GM18861 (cell line): ENCODE measurements at regions not wholly inside any gene's neighbourhood (a gene's known extent, or its start where the extent isn't known, plus 50 kb on each side); places are given as distances from the start of the nearest gene placed in this dataset.
A peak's percentile ranks its signal among the peaks of the same experiment; 100 is the strongest.

Experiments used
- ATAC-seq: cut with Tn5 transposase; IDR thresholded peaks from one replicate; pipeline ENCODE4 v1.9.1; 2021; ENCODE audit not compliant: unreplicated experiment

DNA sequence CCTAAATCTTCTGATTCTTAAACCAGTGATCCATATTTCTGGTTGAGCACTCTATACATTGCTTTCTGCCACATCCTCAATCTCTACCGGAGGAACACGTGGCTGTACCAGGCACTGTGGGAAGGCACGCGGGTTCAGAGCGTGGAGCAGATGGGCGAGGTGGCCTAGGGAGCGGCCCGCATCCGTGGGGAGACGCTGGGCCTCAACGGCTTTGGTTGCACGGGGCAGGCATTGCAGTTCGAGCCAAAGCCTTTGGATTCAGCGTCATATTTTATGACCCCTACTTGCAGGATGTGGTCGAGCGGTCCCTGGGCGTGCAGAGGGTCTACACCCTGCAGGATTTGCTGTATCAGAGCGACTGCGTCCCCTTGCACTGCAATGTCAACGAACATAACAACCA is 197.2 kb upstream of the RGMB start:
- ATAC-seq = no peak

DNA sequence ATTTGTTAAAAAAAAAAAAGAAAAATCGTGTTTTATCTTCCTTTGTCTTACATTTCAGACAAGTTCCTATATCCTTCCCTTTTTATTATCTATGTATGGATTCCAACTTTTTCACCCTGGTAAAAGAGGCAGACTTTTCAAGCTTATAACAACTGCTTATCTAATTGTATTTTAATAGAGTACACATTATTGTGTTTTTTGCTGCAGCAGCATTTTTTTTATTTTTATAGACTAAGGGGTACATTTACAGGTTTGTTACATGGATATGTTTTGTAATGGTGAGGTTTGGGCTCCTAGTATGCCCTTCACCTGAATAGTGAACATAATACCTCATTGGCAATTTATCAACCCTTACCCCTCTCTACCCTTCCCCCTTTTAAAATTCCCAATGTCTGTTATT is 195.0 kb upstream of the RGMB start:
- ATAC-seq = no peak

DNA sequence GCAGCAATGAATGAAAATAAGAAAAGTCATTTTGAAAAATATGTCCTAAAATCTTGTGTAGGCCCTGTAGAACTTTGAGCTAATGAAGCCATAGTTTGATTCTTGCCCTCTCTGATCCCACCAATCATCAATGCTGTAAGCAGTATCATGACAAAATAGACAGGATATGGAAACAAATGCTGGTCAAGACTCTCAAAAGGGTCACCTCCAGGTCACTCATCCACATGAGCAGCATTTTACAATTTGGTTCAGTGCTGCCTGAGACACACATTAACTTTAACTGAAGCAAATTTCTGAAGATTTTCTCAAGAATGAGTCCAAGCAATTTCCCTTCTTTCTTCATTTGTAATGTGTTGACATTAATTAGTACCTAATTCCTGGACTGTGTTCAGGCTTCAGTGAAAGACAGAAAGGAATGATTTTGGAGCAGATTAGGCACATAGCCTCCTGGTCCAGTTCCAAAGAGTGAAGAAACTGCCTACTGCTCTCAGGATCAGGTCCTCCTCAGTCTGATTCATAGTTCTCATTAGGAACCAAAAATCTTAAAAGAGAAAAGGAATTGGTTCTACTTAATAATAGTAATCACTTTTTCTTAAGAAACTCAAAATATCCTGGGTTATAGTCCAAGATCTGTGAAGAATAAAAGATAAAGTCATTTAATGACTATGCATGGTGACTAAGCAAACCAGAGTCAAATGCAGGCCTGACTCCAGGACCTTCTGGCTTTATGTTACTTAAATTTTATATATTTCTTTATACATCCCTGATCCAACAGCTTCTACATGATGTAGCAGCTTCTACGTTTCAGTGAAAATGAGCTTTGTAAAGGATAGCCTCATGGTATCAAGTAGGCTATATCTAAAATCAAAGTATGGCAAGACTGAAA is 192.1 kb upstream of the RGMB start:
- no peak for ATAC-seq

DNA sequence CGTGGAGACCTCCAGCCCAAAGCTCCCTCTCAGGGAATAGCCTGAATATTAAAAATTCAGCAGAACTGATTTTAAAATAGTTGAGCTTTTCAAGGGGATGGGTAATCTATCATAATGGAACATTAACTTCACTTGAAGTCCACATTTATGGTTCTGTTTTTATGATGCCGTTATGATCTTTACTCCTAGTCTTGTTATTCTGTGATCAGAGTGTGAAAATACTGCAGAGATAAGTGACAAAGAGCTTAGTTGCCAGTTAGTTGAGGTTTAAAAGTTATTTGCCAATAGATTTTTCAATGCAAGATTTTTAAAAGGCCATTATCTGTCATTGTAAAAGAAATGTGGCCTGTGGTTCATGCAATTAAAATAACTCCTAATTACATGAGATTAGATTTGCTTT is 189.9 kb upstream of the RGMB start:
- no peak for ATAC-seq

DNA sequence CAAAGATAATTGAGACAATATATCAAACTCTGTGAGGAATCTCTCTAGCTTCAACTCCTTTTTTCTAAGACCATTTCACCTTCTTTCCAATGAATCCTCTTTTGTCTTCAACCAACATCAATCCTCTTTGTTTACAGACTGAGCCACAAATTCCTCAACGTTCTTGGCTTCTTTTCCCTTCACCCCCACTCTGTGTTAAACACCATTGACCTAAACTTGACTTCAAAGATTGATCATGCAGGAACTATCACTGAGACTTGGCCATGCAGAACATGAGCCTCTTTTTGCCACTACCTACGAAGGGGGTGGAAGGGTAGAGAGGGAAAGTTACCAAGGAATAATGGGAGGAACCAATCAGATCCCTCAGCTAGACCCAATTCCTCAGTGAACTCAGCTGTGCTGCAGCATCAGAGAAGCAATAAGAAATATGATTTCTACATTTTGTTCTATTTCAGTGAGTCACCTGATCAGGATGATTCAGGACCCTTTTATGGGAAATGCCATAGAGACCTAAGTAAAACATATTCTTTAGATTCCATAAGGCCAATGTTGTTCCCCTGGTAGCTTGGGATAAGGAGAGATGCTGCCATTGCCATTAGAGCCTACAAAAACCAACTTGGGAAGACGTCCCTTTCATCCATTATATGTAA is 187.7 kb upstream of the RGMB start:
- no peak for ATAC-seq

DNA sequence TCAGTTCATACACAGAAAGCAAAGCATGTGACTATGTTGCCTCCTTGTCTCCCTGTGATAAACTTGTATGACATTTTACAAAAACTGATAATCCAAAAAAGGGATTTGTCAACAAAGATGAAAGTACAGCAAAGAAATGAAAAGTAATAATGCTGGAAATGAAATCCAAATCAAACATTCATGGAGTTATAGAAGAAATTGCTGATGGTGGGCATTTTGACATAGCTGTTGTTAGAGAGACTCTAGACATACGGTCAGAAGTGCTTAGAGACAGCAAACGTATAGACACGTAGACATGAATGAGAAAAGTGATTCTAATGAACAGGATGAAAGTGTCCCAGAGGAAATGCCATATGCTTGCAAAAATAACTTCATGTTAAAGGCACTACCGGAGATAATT is 186.9 kb upstream of the RGMB start:
- no peak for ATAC-seq

DNA sequence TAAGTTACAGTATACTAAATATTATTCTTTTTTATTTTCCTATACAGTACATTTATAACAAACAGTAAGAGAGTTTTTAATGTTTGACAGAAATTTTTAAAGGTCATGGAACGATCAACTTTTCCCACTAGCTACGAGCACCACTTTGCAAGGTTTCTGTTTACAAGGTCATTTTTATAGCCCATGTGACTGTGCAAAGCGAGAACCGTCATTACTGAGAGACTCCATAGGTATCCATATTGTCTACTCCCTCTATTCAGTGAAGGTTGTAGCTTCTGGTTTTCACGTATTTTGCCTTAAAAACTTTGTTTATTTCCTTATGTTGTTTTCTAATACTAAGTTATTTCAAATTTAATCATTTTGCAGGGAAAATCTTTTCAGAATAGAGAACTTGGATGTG is 186.3 kb upstream of the RGMB start:
- no peak for ATAC-seq

DNA sequence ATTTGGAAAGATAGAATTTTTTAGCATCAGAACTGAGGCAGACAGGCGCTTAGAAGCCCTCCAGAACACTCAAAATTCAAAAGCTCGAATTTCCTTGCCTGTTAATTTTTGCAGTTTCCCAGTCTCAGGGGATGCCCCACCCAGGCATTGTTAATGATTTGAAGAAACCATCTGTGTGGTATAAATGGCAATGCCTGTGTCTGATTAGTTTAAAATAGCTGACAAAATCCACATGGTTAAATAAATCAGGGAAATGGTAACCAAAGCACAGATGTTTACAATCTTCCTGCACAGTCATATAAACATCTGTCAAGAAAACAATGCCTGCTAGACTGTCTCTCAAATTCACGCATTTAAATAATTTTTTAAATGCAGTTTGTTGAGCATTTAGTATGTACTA is 185.2 kb upstream of the RGMB start:
- ATAC-seq = no peak

DNA sequence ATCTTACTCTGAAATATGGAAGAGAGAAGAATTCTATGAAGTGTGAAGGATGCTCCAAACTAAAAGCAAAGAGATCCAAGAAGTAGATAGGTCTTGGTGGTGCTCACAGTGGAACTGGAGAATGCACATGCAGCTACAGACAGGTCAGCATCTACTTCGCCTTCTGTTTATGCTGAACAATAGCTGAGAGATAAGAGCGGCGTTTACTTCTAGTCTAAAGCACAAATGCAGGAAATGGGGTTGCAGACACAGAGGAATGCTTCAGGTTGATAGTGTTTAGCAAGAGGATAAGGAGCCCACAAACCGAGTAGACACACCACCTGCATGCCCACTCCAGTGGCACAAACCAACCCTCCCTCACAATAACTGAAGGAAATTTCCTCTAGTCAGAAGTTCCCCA is 180.0 kb upstream of the RGMB start:
- ATAC-seq = no peak

DNA sequence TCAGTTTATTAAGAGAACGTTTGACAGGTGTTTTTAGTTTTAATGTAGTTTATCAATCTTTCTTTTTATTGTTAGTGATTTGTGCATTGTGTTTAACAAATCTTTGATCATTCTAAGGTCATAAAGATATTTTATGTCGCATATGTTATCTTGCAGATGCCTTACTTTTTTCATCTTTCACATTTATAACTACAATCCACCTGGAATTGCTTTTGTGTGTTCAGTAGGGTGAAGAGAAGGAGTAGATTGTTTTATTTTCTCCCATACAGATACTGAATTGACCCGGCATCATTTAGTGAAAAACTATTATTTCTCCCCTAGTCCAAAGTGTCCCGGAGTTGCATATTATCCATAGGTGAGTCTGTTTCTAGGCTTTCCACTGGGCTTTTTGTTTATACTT is 179.4 kb upstream of the RGMB start:
- no peak for ATAC-seq

DNA sequence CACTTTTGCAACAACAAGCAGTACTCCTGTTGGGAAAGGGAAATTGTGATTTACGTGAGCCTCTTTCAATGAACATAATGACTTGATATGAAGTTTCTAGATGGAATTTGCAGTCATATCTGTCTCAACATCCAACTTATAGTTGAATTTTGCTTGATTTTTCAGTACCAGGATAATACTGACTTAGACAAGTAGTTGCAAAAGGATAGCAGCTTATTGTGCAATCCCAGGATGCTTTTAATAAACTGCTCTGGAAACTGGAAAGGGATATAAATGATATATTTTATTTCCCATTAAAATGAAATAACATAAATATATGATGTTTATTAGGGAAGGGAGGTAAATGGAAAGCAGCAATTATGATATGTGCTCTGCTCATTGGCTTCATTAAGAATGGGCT is 174.4 kb upstream of the RGMB start:
- ATAC-seq = no peak

DNA sequence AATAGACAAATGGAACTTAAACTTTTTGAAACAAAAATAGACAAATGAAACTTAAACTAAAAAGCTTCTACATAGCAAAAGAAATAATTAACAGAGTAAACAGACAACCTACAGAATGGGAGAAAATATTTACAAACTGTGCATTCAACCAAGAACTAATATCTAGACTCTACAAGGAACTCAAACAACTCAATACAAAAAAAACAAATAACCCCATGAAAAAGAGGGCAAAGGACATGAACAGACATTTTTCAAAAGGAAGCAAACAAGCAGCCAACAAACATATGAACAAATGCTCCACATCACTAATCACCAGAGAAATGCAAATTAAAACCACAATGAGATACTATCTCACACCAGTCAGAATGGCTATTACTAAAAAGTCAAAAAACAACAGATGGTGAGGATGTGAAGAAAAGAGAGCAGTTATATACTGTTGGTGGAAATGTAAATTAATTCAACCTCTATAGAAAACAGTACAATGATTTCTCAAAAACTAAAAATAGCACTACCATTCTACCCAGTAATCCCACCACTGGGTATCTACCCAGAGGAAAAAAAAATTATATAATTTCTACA is 170.8 kb upstream of the RGMB start:
- ATAC-seq = peak; percentile 80

DNA sequence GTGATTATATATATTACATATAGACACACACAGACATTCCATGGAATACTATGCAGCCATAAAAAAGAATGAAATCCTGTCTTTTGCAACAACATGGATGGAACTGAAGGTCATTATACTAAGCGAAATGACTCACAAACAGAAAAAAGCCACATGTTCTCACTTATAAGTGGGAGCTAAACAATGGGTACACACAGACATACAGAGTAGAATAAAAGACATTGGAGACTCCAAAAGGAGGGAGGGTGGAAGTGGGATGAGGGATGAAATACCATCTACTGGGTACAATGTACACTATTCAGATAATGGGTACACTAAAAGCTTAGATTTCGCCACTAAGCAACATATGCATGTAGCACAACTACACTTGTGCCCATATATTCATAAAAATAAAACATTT is 170.0 kb upstream of the RGMB start:
- ATAC-seq = no peak

DNA sequence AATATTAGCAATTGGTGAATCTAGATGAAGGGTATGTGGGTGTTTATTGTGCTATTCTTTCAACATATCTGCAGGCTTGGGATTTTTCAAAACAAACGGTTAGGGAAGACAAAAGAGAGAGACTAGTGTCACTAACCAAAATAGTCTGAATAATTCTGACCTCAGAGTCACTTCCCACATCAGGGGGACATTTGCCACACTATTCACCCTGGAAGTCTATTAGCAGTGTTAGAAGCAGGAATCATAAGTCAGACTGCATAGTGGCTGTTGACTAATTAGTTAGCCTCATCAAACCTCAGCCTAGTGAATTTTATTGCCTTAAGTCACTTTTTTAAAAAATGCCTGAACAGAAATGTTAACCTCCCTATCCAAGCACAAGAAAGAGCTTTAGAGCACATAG is 169.2 kb upstream of the RGMB start:
- ATAC-seq = no peak

DNA sequence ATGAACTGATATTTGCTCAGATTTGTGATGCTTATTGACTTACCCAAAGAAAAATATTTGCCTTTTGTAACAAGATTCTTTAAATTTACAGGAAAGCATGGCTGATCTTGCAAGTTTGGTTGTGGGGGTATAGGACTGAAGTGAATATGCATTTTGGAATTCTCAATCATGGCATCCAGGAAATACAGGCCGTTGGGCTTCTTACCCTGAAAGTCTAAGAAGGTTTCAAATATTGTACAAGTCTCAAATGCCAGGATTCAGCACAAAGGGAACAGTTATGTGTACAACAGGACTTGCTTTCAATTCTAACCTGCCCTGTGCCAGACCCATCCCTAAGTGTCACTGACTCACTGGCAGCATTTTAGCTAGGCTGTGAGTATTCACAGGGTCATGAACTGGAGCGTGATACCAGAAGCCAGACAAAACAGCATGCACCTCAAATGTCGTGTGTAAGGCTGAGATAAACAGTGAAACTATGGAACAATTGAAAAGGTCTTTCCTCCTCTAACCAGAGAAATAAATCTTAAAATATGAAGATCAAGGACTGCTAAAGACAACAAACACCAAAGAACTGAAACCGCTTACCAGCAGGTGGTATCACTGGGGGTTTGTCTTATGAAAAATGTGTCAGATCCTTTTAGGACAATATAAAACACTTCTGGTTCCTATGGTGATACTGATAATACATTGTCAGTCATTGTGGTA is 168.6 kb upstream of the RGMB start:
- ATAC-seq = no peak

DNA sequence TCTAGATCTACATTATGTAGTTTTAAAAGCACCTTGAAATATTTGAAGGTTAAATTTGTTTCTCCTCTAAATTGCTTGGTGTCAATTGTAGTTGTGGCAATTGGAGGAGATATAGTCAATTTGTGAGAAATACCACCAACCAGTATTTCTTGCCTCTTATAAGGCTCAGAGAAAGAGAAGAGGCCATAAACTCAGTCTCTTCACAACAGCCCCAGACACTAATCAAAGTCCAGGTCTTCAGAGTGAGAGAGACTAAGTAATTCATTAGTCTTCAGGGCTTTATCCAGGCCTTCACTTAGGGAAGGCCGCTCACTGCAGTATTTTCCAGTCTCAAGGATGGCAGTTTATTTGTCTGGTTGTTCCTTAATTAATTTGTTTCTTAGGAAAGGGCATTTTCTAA is 168.0 kb upstream of the RGMB start:
- ATAC-seq = no peak

DNA sequence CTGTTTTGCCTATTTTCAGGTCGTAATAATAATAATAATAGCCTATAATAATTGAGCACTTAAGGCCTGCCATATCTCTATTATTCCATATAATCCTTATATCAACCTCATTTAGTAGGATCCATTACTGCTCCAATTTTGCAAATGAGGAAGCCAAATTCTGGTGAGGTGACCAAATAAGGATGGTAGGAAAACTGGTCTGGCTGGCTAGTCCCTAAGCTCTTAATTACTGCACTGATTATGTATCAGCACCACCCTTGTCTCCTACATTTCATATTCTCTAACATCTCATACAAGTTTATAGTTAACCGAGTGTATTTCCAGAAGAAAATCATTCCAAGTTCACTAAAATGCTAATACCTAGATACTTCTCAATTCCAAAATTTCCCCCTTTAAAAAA is 166.5 kb upstream of the RGMB start:
- ATAC-seq = no peak

DNA sequence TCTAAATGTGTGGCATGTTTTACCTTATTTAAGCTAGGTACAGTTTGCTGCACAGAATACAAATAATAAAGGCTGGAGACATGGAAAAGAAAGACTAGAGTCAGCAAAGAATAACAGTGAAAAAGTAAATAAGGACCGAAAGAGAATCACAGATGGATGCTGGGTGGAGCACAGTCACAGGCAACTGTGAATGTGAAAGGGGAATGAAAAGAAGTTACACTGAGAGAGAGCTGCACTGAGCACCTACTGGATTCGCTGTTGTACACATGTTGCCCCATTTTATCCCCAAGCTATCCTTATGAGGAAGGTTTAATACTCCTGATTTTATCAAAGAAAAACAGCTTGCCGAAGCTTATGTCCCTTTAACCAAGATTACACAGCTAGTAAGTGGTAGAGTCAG is 165.4 kb upstream of the RGMB start:
- ATAC-seq = no peak

DNA sequence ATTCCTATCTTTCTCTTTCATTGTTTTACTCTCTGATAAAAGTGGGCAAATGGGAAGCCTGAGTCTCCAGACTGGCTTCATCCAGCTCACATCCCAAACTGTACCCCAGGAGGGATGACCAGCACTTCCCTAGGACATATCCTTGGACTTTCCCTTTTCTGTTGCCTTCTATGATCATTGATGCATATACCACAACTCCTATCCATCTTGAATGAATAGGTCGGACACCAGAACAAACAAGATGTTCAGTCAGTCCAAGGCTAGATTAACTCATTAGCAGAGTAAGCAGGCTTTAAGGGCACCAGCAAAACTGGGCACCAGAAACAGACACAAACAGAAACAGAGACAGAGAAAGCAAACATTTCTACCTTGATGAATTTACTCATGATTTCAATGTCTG is 159.1 kb upstream of the RGMB start:
- ATAC-seq = no peak

DNA sequence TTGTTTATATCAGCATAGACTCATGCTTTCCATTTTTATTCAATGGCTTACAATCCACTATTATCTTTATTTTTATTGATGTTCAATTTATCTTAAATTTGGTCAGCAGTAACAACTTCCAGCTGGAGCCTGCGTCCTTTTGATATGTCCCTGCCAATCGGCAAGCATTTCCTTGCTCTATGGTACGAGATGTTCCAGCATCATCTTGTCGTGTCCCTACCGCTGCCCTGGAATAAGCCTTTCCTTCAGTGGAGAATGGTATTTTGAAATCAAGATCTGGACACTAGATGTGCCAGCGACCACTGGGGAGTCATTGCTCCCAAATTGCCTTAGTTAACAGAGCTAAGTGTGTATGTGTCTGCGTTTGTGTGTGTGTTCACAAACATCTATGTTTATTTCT is 151.6 kb upstream of the RGMB start:
- ATAC-seq = no peak

DNA sequence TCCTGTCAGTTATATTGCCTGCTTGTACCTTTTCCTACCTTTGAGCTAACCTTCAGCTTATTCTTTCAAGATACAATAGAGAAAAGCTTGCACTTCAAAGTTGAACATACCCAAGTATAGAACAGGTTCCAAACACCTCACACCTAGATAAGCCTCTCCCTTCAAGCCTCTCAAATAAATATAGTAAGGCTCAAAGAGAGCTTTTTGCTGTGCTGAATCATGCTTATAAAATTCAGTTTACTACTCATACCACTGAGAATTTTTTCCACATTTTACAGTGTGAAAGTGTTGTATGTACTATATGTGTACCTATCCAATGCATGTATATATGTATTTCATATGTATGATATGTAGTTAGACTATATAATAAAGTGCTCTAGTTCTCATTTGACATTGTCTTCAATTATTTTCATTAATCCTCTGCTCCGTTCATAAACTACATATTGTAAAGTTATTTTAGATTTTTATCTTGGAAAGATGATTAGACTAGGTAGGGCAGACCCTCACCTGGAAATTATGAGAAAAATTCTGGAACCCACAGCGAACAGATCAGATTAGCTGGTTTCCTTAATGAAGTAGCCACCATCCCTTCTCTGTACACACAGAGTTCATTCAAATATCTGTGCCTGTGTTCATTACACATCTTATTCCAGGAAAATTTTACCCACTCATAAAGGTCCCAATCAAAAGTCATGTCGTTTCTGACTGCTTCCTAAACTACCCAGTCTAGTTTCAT is 149.2 kb upstream of the RGMB start:
- no peak for ATAC-seq
